Keratinocyte (primary cell): ENCODE measurements at regions not wholly inside any gene's neighbourhood (a gene's known extent, or its start where the extent isn't known, plus 50 kb on each side); places are given as distances from the start of the nearest gene placed in this dataset.
"Not testable (repeated sequence)": the region's sequence is repeated elsewhere in the genome, so short reads cannot be mapped to it uniquely, and the experiment has no call there.

Experiments
- DNase-seq: peaks from one replicate; pipeline ENCODE4 v3.0.0-alpha.2; 2011; ENCODE audit warnings: low read depth, missing footprints, low spot score
- FAIRE-seq: peaks from 2 replicates; lab custom pipeline; 2011; peaks lifted over from hg19 to GRCh38; lab: Jason Lieb, UNC
- H2AFZ ChIP-seq: 2 replicates; pipeline ENCODE4 v1.6.0; 2012; ENCODE audit warnings: low read length, control low read depth, inconsistent platforms; ENCODE audit not compliant: control insufficient read depth
- H3K27ac ChIP-seq: 2 replicates; pipeline ENCODE4 v1.5.1; 2011; ENCODE audit warnings: low read length; ENCODE audit not compliant: control insufficient read depth, insufficient read depth
- H3K27me3 ChIP-seq: 3 replicates; pipeline ENCODE4 v1.6.0; 2011; ENCODE audit warnings: low read length; ENCODE audit not compliant: control insufficient read depth, insufficient read depth; ENCODE audit errors: extremely low read depth
- H3K36me3 ChIP-seq, 2 experiments: 2 replicates in 1 of 2; 3 replicates in 1 of 2; pipeline ENCODE4 v1.5.1; 2011; ENCODE audit warnings: low read length in 2 of 2, mild to moderate bottlenecking in 1 of 2; ENCODE audit not compliant: control insufficient read depth in 2 of 2, insufficient read depth in 2 of 2; ENCODE audit errors: extremely low read depth in 1 of 2
- H3K4me1 ChIP-seq: 3 replicates; pipeline ENCODE4 v1.5.1; 2011; ENCODE audit warnings: low read length; ENCODE audit not compliant: control insufficient read depth, insufficient read depth; ENCODE audit errors: extremely low read depth
- H3K4me2 ChIP-seq: 3 replicates; pipeline ENCODE4 v1.6.0; 2011; ENCODE audit warnings: low read depth, low read length; ENCODE audit not compliant: control insufficient read depth, insufficient read depth; ENCODE audit errors: extremely low read depth
- H3K4me3 ChIP-seq, 3 experiments: fragments of 200-600 bp in 1 of 3; sonication (generic) in 1 of 3; 2 replicates in 2 of 3; 3 replicates in 1 of 3; pipeline ENCODE4 v1.5.1; 2011 to 2016; ENCODE audit warnings: low read length in 3 of 3, mild to moderate bottlenecking in 3 of 3, control low read depth in 2 of 3, inconsistent platforms in 1 of 3, low read depth in 1 of 3, mixed read lengths in 1 of 3, mixed run types in 1 of 3, moderate library complexity in 1 of 3; ENCODE audit not compliant: control insufficient read depth in 2 of 3, insufficient read depth in 2 of 3; ENCODE audit errors: extremely low read depth in 1 of 3
- H3K79me2 ChIP-seq: 2 replicates; pipeline ENCODE4 v1.6.0; 2012; ENCODE audit warnings: low read length; ENCODE audit not compliant: control insufficient read depth, insufficient read depth
- H3K9ac ChIP-seq: 3 replicates; pipeline ENCODE4 v1.6.0; 2011; ENCODE audit warnings: low read length; ENCODE audit not compliant: control insufficient read depth, insufficient read depth; ENCODE audit errors: extremely low read depth
- H3K9me1 ChIP-seq: 3 replicates; pipeline ENCODE4 v1.6.0; 2011; ENCODE audit warnings: low read length; ENCODE audit not compliant: control insufficient read depth, insufficient read depth; ENCODE audit errors: extremely low read depth
- H3K9me3 ChIP-seq: 2 replicates; pipeline ENCODE4 v1.5.1; 2012; ENCODE audit warnings: low read depth, low read length; ENCODE audit not compliant: control insufficient read depth
- H4K20me1 ChIP-seq: 3 replicates; pipeline ENCODE4 v1.6.0; 2011; ENCODE audit warnings: low read length; ENCODE audit not compliant: control insufficient read depth, insufficient read depth; ENCODE audit errors: extremely low read depth
- CTCF ChIP-seq, 3 experiments: IDR thresholded peaks in 1 of 3; conservative IDR thresholded peaks in 1 of 3; optimal IDR thresholded peaks in 1 of 3; 2 replicates in 2 of 3; 3 replicates in 1 of 3; pipeline versions ENCODE3 to v1.5.1; 2011; ENCODE audit warnings: low read length in 3 of 3, mild to moderate bottlenecking in 3 of 3, moderate library complexity in 2 of 3, control low read depth in 1 of 3, inconsistent platforms in 1 of 3; ENCODE audit not compliant: insufficient read depth in 2 of 3; ENCODE audit errors: extremely low read depth in 1 of 3
- EZH2 ChIP-seq: IDR thresholded peaks from one replicate; pipeline ENCODE4 v1.6.1; 2012; ENCODE audit warnings: inconsistent platforms, mild to moderate bottlenecking, low read length, moderate library complexity
- dilution Hi-C: fragments of 300-500 bp; cut with MboI; formaldehyde crosslinking; loops from one replicate; pipeline ENCODE4 v1.7.0; 2020; ENCODE audit warnings: low sequenced_read_pairs; ENCODE audit not compliant: extremely low pct_ligation_motif_present

- Histone ChIP-seq H3K4me1 (peaks cover 14% of the 10 kb centered on the region), H3K36me3 (no peaks in the 10 kb centered on the region), H3K79me2 (no peaks in the 10 kb centered on the region), H3K9ac (no peak overlapping the region), H2AFZ (no peak overlapping the region), H3K9me3 (peaks cover 2% of the 10 kb centered on the region), H3K4me3 (no peak overlapping the region), H4K20me1 (no peaks in the 10 kb centered on the region), H3K9me1 (no peaks in the 10 kb centered on the region), H3K27me3 (no peaks in the 10 kb centered on the region), H3K27ac (peak overlapping the region; percentile 45), H3K4me2 (peak overlapping the region; percentile 39)
- TF ChIP-seq EZH2: no peak
- no peak for TF ChIP-seq CTCF (optimal IDR thresholded peaks at IDR 0.05 in 1 of 3, IDR thresholded peaks at IDR 0.05 in 1 of 3, conservative IDR thresholded peaks at IDR 0.05 in 1 of 3; ENCODE audit: extremely low read depth in 1 of 3, insufficient read depth in 2 of 3, low read length in 3 of 3)
- dilution Hi-C loops: no loop called here
- DNase-seq: no peak
- peak; percentile 49 for FAIRE-seq
Measured at GRCh38 chr16:60648290-60648689, 1387.9 kb downstream of the CDH8 start.

- H3K4me2 ChIP-seq, H3K27ac ChIP-seq, FAIRE-seq, H3K9me1 ChIP-seq, H3K27me3 ChIP-seq, H4K20me1 ChIP-seq, H3K79me2 ChIP-seq, dilution Hi-C loops, H3K9me3 ChIP-seq, H3K9ac ChIP-seq, H2AFZ ChIP-seq, H3K4me3 ChIP-seq, DNase-seq, H3K36me3 ChIP-seq: not testable (repeated sequence)
- peaks cover 20% of the 10 kb centered on the region for H3K4me1 ChIP-seq
Measured at GRCh38 chr16:60647388-60647787, 1388.8 kb downstream of the CDH8 start.

- FAIRE-seq (no peak), DNase-seq (peak; percentile 38)
- TF ChIP-seq EZH2 (no peak), CTCF (optimal IDR thresholded peaks at IDR 0.05 in 1 of 3, IDR thresholded peaks at IDR 0.05 in 1 of 3, conservative IDR thresholded peaks at IDR 0.05 in 1 of 3; ENCODE audit: extremely low read depth in 1 of 3, insufficient read depth in 2 of 3, low read length in 3 of 3) (no peak)
- no peak overlapping the region for H3K9ac ChIP-seq
- H3K9me1 ChIP-seq: no peaks in the 10 kb centered on the region
- dilution Hi-C loops: no loop called here
- H3K27me3 ChIP-seq: no peaks in the 10 kb centered on the region
- no peaks in the 10 kb centered on the region for H3K79me2 ChIP-seq
- no peaks in the 10 kb centered on the region for H3K36me3 ChIP-seq
- H2AFZ ChIP-seq: no peak overlapping the region
- H3K4me1 ChIP-seq: peaks cover 20% of the 10 kb centered on the region
- no peaks in the 10 kb centered on the region for H4K20me1 ChIP-seq
- peaks cover 2% of the 10 kb centered on the region for H3K9me3 ChIP-seq
- no peak overlapping the region for H3K4me3 ChIP-seq
- H3K27ac ChIP-seq: no peak overlapping the region
- no peak overlapping the region for H3K4me2 ChIP-seq
Measured at GRCh38 chr16:60646631-60647030, 1389.6 kb downstream of the CDH8 start.
